ENCODE measurements at regions not wholly inside any gene's neighbourhood (a gene's known extent, or its start where the extent isn't known, plus 50 kb on each side); places are given as distances from the start of the nearest gene placed in this dataset.
"Not testable (repeated sequence)": the region's sequence is repeated elsewhere in the genome, so short reads cannot be mapped to it uniquely, and the experiment has no call there.

DNA sequence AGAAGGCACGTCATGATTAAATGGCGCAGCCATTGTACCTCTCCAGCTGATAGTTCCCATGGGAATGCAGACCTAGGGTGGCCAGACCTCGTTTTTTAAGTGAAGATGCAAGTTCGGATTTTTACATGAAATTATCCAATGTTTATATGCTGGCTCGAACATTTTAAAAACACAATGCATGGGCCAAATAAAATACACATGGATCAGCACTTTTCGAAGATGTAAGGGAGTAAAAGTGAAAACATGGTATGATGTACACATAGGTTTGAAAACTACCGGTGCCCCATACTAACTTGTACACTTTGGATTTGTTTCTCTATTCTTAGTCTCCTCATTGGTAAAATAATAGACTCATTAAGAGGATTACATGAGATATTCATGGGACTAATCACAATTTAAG, 412.5 kb upstream of the CCNG1 start:
- no peak overlapping the region for H3K27ac ChIP-seq
- no peak for DNase-seq
- H3K36me3 ChIP-seq, result no peaks in the 10 kb centered on the region
- no peaks in the 10 kb centered on the region for H3K9me3 ChIP-seq (replicated peaks)
- peaks cover 2% of the 10 kb centered on the region; the same call in 1 of the 2 replicates for H3K27me3 ChIP-seq
- no peaks in the 10 kb centered on the region for H3K4me1 ChIP-seq
- no peak overlapping the region for H3K4me3 ChIP-seq

DNA sequence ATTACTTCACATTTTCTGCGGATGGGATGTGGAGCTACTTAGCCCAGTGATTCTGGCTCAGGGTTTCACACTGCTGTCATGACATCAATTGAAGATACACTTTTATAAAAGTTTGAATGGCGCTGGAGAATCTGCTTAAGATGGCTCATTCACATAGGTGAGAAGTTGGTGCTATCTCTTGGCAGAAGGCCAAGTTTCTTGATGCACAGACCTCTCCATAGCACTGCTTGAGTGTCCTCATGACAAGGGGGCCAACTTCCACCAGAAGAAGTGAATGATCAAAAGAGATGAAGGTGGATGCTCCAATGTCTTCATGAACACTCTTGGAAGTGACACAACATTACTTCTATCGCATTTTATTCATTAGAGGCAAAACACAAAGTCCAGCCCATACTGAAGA, 403.7 kb upstream of the CCNG1 start:
- Histone ChIP-seq H3K27me3 (no peaks in the 10 kb centered on the region), H3K36me3 (no peaks in the 10 kb centered on the region), H3K27ac (no peak overlapping the region), H3K4me1 (no peaks in the 10 kb centered on the region), H3K9me3 (replicated peaks) (no peaks in the 10 kb centered on the region), H3K4me3 (no peak overlapping the region)
- DNase-seq, result no peak

DNA sequence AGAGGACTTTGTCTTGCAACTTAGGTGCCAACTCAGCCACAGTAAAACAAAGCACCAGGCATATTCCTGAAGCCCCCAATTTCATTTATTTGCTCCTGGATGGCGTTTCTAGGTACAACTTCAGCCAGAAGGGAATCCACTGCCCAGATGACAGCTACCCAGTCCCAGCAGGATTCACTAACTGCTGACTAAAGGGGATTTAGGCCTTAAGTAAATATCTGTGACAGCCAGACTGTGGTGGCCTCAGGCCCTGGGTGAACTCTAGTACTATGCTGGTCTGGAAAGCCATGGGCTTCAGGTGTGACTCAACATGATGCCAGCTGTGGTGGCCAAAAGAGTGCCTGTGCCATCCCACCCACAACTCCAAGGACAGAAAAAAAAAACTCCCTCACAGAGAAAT, 396.1 kb upstream of the CCNG1 start:
- H3K36me3 ChIP-seq, result no peaks in the 10 kb centered on the region
- no peak overlapping the region for H3K27ac ChIP-seq
- no peak for DNase-seq
- H3K27me3 ChIP-seq, result no peaks in the 10 kb centered on the region
- H3K9me3 ChIP-seq (replicated peaks), result no peaks in the 10 kb centered on the region
- no peaks in the 10 kb centered on the region for H3K4me1 ChIP-seq
- no peak overlapping the region for H3K4me3 ChIP-seq

DNA sequence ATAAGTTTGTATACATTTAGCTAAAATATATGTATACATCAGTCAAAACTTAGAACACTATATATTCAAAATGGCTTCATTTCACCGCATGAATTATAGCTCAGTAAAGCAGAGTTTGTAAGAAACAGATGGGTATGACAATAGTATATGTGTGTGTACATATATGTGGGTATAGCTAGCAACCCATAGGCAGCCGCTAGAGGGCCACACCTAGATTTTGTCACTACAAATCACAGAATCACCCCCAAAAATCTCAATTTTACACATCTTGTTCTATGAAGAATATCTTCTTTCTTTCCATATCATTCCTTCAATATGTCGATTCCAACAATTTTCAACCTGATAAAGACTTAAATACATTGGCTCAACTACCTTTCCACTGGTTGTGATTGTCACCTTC, 357.8 kb upstream of the CCNG1 start:
- no peaks in the 10 kb centered on the region for H3K9me3 ChIP-seq (replicated peaks)
- H3K4me1 ChIP-seq, result no peaks in the 10 kb centered on the region
- no peak overlapping the region for H3K4me3 ChIP-seq
- DNase-seq, result peak; percentile 4 to 26
- no peak overlapping the region for H3K27ac ChIP-seq
- 0 out of 2 replicates have a peak, but pooled peaks cover 3% of the 10 kb centered on the region for H3K27me3 ChIP-seq
- H3K36me3 ChIP-seq, result no peaks in the 10 kb centered on the region

- no peak for DNase-seq
- no peaks in the 10 kb centered on the region for H3K9me3 ChIP-seq (replicated peaks)
- H3K36me3 ChIP-seq, result no peaks in the 10 kb centered on the region
- H3K27me3 ChIP-seq, result no peaks in the 10 kb centered on the region
- no peak overlapping the region for H3K4me3 ChIP-seq
- H3K4me1 ChIP-seq, result no peaks in the 10 kb centered on the region
- no peak overlapping the region for H3K27ac ChIP-seq
Measured at GRCh38 chr5:163089230-163089629, 348.2 kb upstream of the CCNG1 start.

- H3K9me3 ChIP-seq (replicated peaks), result no peaks in the 10 kb centered on the region
- no peak for DNase-seq
- no peaks in the 10 kb centered on the region for H3K27me3 ChIP-seq
- H3K27ac ChIP-seq, result no peak overlapping the region
- no peak overlapping the region for H3K4me3 ChIP-seq
- no peaks in the 10 kb centered on the region for H3K4me1 ChIP-seq
- H3K36me3 ChIP-seq, result no peaks in the 10 kb centered on the region
Measured at GRCh38 chr5:163089926-163090325, 347.5 kb upstream of the CCNG1 start.

- H3K27me3 ChIP-seq, result no peaks in the 10 kb centered on the region
- no peaks in the 10 kb centered on the region for H3K36me3 ChIP-seq
- DNase-seq, result no peak
- no peak overlapping the region for H3K27ac ChIP-seq
- H3K4me1 ChIP-seq, result no peaks in the 10 kb centered on the region
- no peaks in the 10 kb centered on the region for H3K9me3 ChIP-seq (replicated peaks)
- H3K4me3 ChIP-seq, result no peak overlapping the region
Measured at GRCh38 chr5:163094492-163095180, 342.8 kb upstream of the CCNG1 start.

GRCh38 chr5:163104464-163104863, 332.9 kb upstream of the CCNG1 start:
- H3K27me3 ChIP-seq, result 0 out of 2 replicates have a peak, but pooled peaks cover 5% of the 10 kb centered on the region
- no peaks in the 10 kb centered on the region for H3K4me1 ChIP-seq
- H3K4me3 ChIP-seq, result no peak overlapping the region
- no peak overlapping the region for H3K27ac ChIP-seq
- no peaks in the 10 kb centered on the region for H3K36me3 ChIP-seq
- peak in 1 of 2 experiments; percentile 17 for DNase-seq
- no peaks in the 10 kb centered on the region for H3K9me3 ChIP-seq (replicated peaks)

DNA sequence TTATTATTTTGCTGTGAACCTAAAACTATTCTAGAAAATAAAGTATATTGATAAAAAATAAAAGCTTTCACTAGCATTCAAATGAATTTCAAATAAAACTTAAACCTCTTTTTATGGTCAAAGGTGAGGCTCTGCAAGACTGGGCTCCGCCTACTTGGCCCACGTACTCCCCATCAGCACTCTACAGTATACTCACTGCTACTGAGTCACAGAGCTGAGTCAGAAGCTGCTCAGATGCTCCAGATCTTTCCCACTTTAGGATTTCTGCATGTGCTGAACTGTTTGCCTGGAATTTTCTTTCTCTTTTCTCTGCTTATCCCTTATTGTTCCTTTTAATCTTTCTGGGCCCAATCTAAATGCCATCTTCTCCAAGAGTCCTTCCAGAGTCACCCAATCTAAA, 331.9 kb upstream of the CCNG1 start:
- Histone ChIP-seq H3K4me3 (no peak overlapping the region), H3K9me3 (replicated peaks) (no peaks in the 10 kb centered on the region), H3K36me3 (no peaks in the 10 kb centered on the region), H3K27ac (no peak overlapping the region), H3K27me3 (0 out of 2 replicates have a peak, but pooled peaks cover 5% of the 10 kb centered on the region), H3K4me1 (no peaks in the 10 kb centered on the region)
- no peak for DNase-seq

GRCh38 chr5:163106098-163106497, 331.3 kb upstream of the CCNG1 start:
- H3K27me3 ChIP-seq, result 0 out of 2 replicates have a peak, but pooled peaks cover 5% of the 10 kb centered on the region
- H3K4me3 ChIP-seq, result no peak overlapping the region
- no peaks in the 10 kb centered on the region for H3K9me3 ChIP-seq (replicated peaks)
- no peak for DNase-seq
- no peak overlapping the region for H3K27ac ChIP-seq
- H3K4me1 ChIP-seq, result no peaks in the 10 kb centered on the region
- H3K36me3 ChIP-seq, result no peaks in the 10 kb centered on the region

- 0 out of 2 replicates have a peak, but pooled peaks cover 5% of the 10 kb centered on the region for H3K27me3 ChIP-seq
- H3K9me3 ChIP-seq (replicated peaks), result no peaks in the 10 kb centered on the region
- no peaks in the 10 kb centered on the region for H3K4me1 ChIP-seq
- no peak overlapping the region for H3K4me3 ChIP-seq
- H3K27ac ChIP-seq, result no peak overlapping the region
- no peak for DNase-seq
- no peaks in the 10 kb centered on the region for H3K36me3 ChIP-seq
Measured at GRCh38 chr5:163108351-163108750, 329.0 kb upstream of the CCNG1 start.

DNA sequence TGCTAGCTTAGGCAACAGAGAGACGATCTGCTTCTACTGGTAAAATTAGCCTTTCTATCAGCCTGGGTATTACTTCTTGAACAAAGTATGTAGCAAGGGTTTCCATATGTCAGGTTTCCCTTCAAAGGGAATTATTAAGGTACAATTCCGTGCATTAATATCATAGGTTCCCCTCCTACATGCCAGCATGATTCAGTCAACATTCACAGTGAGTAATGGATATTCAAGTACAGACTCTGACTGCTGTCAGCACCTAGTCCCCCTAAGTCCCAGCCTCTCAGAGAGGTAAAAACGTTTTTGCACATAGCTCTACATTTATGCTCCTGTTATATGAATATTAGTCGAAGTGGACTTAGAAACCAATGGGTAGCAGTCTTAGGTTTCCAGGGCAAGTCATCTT, 322.4 kb upstream of the CCNG1 start:
- Histone ChIP-seq H3K27ac (no peak overlapping the region), H3K4me3 (no peak overlapping the region), H3K9me3 (replicated peaks) (no peaks in the 10 kb centered on the region), H3K4me1 (no peaks in the 10 kb centered on the region), H3K27me3 (no peaks in the 10 kb centered on the region), H3K36me3 (no peaks in the 10 kb centered on the region)
- DNase-seq, result no peak

DNA sequence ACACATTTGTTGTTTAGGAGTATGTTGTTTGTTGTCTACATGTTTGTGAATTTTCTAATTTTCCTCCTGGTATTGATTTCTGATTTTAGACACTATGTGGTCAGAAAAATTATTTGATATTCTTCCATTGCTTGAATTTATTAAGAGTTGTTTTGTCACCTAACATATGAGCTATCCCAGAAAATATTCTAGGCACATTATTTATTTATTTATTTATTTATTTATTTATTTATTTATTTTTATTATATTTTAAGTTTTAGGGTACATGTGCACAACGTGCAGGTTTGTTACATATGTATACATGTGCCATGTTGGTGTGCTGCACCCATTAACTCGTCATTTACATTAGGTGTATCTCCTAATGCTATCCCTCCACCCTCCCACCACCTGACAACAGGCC, 320.8 kb upstream of the CCNG1 start:
- H3K27ac ChIP-seq; H3K4me1 ChIP-seq; H3K9me3 ChIP-seq (replicated peaks); H3K27me3 ChIP-seq; DNase-seq; H3K4me3 ChIP-seq; H3K36me3 ChIP-seq: not testable (repeated sequence)

DNA sequence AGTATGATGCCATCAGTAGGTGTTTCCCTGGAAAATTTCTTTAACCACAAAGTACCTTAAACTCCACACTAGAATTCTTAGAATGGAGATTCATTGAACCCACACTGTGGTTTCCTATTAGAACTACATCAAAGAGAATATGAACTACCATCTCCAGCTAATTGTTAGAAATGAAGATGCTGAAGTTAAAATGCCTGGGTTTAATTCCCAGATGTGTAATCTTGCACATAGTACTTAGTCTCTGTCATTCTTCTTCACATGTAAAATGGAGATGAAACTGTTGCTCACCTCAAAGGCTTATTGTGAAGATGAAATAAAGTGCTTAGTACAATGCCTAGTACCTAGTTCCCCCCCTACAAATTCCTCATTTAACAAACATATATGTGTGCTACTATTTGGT, 303.3 kb upstream of the CCNG1 start:
- DNase-seq, result no peak
- Histone ChIP-seq H3K9me3 (replicated peaks) (no peaks in the 10 kb centered on the region), H3K36me3 (no peaks in the 10 kb centered on the region), H3K27ac (no peak overlapping the region), H3K27me3 (no peaks in the 10 kb centered on the region), H3K4me3 (no peak overlapping the region), H3K4me1 (no peaks in the 10 kb centered on the region)

DNA sequence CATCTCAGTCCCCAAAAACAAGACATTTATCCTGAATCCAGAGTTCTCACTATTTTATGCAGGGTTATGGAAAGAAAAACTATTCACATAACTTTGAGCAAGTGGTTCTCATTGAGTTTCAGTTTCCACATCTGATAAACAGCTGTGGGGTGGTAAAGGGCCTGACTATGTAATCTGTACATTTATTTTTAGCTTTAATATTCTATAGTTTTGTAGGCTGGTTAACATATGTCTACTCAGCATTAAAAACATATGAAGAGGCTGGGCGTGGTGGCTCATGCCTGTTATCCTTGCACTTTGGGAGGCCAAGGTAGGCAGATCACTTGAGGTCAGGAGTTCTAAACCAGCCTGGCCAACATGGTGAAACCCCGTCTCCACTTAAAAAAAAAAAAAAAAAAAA, 301.5 kb upstream of the CCNG1 start:
- no peak overlapping the region for H3K27ac ChIP-seq
- no peak overlapping the region for H3K4me3 ChIP-seq
- H3K4me1 ChIP-seq, result no peaks in the 10 kb centered on the region
- no peak for DNase-seq
- H3K27me3 ChIP-seq, result no peaks in the 10 kb centered on the region
- no peaks in the 10 kb centered on the region for H3K9me3 ChIP-seq (replicated peaks)
- H3K36me3 ChIP-seq, result no peaks in the 10 kb centered on the region

DNA sequence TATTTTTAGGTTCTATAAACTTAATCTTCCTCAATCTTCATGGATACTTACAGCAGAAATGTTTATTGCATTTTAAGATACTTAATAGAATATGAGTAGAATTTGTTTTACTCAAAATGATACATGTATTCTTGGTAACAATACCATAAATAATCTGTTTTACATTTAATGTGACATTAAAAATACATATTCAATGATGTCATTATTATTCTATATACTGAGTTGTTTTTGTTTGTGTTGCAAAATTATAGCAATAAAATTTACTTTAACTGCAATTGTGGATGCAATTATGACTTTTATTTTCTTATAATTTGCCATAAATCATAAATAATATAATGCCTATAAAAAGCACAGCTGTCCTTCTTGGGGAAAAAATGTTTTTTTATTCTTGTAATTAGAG, 275.9 kb upstream of the CCNG1 start:
- H3K27ac ChIP-seq, result no peak overlapping the region

More for the DNA sequence above, 275.9 kb upstream of the CCNG1 start:
- no peaks in the 10 kb centered on the region for H3K36me3 ChIP-seq
- H3K4me1 ChIP-seq, result no peaks in the 10 kb centered on the region
- no peak overlapping the region for H3K4me3 ChIP-seq
- H3K27me3 ChIP-seq, result no peaks in the 10 kb centered on the region
- H3K9me3 ChIP-seq (replicated peaks), result no peaks in the 10 kb centered on the region
- DNase-seq, result no peak

All from SJCRH30 (cell line).